Smooth muscle cell (in vitro differentiated cells): ENCODE measurements at regions not wholly inside any gene's neighbourhood (a gene's known extent, or its start where the extent isn't known, plus 50 kb on each side); places are given as distances from the start of the nearest gene placed in this dataset.
"Not testable (repeated sequence)": the region's sequence is repeated elsewhere in the genome, so short reads cannot be mapped to it uniquely, and the experiment has no call there.

Experiments used
- DNase-seq: peaks from one replicate; lab custom pipeline; 2025; ENCODE audit not compliant: unreplicated experiment; lab: John Stamatoyannopoulos, UW
- H2AFZ ChIP-seq: fragments of 200-600 bp; sonication (generic); 2 replicates; pipeline ENCODE4 v1.6.0; 2016; ENCODE audit warnings: antibody characterized with exemption, low read depth, mild to moderate bottlenecking
- H3F3A ChIP-seq: fragments of 200-600 bp; sonication (generic); 2 replicates; pipeline ENCODE4 v1.6.0; 2017; ENCODE audit warnings: antibody characterized with exemption, low read depth
- H3K27ac ChIP-seq: fragments of 200-600 bp; sonication (generic); 2 replicates; pipeline ENCODE4 v1.5.1; 2016; ENCODE audit warnings: low read depth, mild to moderate bottlenecking
- H3K27me3 ChIP-seq: fragments of 200-600 bp; sonication (generic); 2 replicates; pipeline ENCODE4 v1.6.1; 2016; ENCODE audit warnings: low read depth, mild to moderate bottlenecking
- H3K36me3 ChIP-seq: fragments of 200-600 bp; sonication (generic); 2 replicates; pipeline ENCODE4 v1.5.1; 2016; ENCODE audit warnings: low read depth
- H3K4me1 ChIP-seq: fragments of 200-600 bp; sonication (generic); 2 replicates; pipeline ENCODE4 v1.5.1; 2016; ENCODE audit warnings: low read depth
- H3K4me2 ChIP-seq: fragments of 200-600 bp; sonication (generic); 2 replicates; pipeline ENCODE4 v1.6.0; 2016; ENCODE audit warnings: mild to moderate bottlenecking
- H3K4me3 ChIP-seq: fragments of 200-600 bp; sonication (generic); 2 replicates; pipeline ENCODE4 v1.5.1; 2016; ENCODE audit warnings: mild to moderate bottlenecking
- H3K79me2 ChIP-seq: fragments of 200-600 bp; sonication (generic); 2 replicates; pipeline ENCODE4 v1.6.0; 2016; ENCODE audit warnings: low read depth, mild to moderate bottlenecking
- H3K9ac ChIP-seq: fragments of 200-600 bp; sonication (generic); 2 replicates; pipeline ENCODE4 v1.6.0; 2016; ENCODE audit warnings: low read depth
- H3K9me3 ChIP-seq: fragments of 200-600 bp; sonication (generic); replicated peaks from 2 replicates; pipeline ENCODE4 v1.5.1; 2016; ENCODE audit warnings: low read depth
- H4K20me1 ChIP-seq: fragments of 200-600 bp; sonication (generic); 2 replicates; pipeline ENCODE4 v1.6.0; 2016; ENCODE audit warnings: low read depth
- WGBS: methylation state at CpG from one replicate; pipeline ENCODE4 v1.1.7; 2016; ENCODE audit warnings: low lambda C conversion rate; 5-methylcytosine and 5-hydroxymethylcytosine counted together
- TF ChIP-seq, protein P1 (sequence below): fragments of 200-600 bp; sonication (generic); IDR thresholded peaks from 2 replicates; pipeline ENCODE4 v1.5.1; 2017; ENCODE audit warnings: borderline replicate concordance, mild to moderate bottlenecking, antibody characterized with exemption; ENCODE audit not compliant: insufficient read depth, poor library complexity, severe bottlenecking

GRCh38 chr18:38167623-38168022, 602.0 kb upstream of the CELF4 start:
- Histone ChIP-seq H3K9me3 (no peaks in the 10 kb centered on the region), H3K27me3 (no peaks in the 10 kb centered on the region), H4K20me1 (no peaks in the 10 kb centered on the region), H3K4me2 (no peak overlapping the region), H3K79me2 (no peaks in the 10 kb centered on the region), H3K36me3 (no peaks in the 10 kb centered on the region), H3K4me1 (no peaks in the 10 kb centered on the region), H3F3A (no peaks in the 10 kb centered on the region), H3K9ac (no peak overlapping the region), H2AFZ (no peak overlapping the region), H3K4me3 (no peak overlapping the region), H3K27ac (no peak overlapping the region)
- TF ChIP-seq, protein P1, sequence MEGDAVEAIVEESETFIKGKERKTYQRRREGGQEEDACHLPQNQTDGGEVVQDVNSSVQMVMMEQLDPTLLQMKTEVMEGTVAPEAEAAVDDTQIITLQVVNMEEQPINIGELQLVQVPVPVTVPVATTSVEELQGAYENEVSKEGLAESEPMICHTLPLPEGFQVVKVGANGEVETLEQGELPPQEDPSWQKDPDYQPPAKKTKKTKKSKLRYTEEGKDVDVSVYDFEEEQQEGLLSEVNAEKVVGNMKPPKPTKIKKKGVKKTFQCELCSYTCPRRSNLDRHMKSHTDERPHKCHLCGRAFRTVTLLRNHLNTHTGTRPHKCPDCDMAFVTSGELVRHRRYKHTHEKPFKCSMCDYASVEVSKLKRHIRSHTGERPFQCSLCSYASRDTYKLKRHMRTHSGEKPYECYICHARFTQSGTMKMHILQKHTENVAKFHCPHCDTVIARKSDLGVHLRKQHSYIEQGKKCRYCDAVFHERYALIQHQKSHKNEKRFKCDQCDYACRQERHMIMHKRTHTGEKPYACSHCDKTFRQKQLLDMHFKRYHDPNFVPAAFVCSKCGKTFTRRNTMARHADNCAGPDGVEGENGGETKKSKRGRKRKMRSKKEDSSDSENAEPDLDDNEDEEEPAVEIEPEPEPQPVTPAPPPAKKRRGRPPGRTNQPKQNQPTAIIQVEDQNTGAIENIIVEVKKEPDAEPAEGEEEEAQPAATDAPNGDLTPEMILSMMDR, result no peak
- no peak for DNase-seq
- WGBS, result 72% methylated on average over 2 of the region's 2 CpGs

DNA sequence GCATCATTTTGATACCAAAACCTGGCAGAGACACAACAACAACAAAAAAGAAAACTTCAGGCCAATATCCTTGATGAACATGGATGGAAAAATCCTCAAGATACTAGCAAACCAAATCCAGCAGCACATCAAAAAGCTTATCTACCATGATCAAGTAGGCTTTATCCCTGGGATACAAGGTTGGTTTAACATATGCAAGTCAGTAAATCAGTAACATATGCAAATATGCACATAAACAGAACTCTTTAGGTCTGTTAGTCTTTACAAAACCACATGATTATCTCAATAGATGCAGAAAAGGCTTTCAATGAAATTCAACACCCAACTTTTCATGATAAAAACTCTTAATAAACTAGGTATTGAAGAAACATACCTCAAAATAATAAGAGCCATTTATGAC, 587.5 kb upstream of the CELF4 start:
- not testable (repeated sequence) for H3K79me2 ChIP-seq, H3K36me3 ChIP-seq, H3F3A ChIP-seq, H3K27ac ChIP-seq, H2AFZ ChIP-seq, H3K4me3 ChIP-seq, H3K9me3 ChIP-seq, H3K9ac ChIP-seq, H3K4me2 ChIP-seq, H3K4me1 ChIP-seq, DNase-seq, H3K27me3 ChIP-seq, H4K20me1 ChIP-seq

- WGBS, result 62% methylated on average over 3 of the region's 3 CpGs
- no peak overlapping the region for H3K4me2 ChIP-seq
- H3K79me2 ChIP-seq, result no peaks in the 10 kb centered on the region
- H3K4me3 ChIP-seq, result no peak overlapping the region
- no peaks in the 10 kb centered on the region for H4K20me1 ChIP-seq
- H3K27ac ChIP-seq, result no peak overlapping the region
- no peaks in the 10 kb centered on the region for H3K4me1 ChIP-seq
- no peak for DNase-seq
- H3K9me3 ChIP-seq, result no peaks in the 10 kb centered on the region
- TF ChIP-seq, protein P1, result no peak
- no peaks in the 10 kb centered on the region for H3K27me3 ChIP-seq
- H3F3A ChIP-seq, result no peaks in the 10 kb centered on the region
- no peaks in the 10 kb centered on the region for H3K36me3 ChIP-seq
- no peak overlapping the region for H3K9ac ChIP-seq
- H2AFZ ChIP-seq, result no peak overlapping the region
Measured at GRCh38 chr18:38116716-38117115, 551.1 kb upstream of the CELF4 start.

GRCh38 chr18:38115201-38115600, 549.6 kb upstream of the CELF4 start:
- no peak overlapping the region for H3K4me2 ChIP-seq
- H3K27ac ChIP-seq, result no peak overlapping the region
- no peaks in the 10 kb centered on the region for H3K79me2 ChIP-seq
- TF ChIP-seq, protein P1, result no peak
- DNase-seq, result no peak
- no peaks in the 10 kb centered on the region for H3F3A ChIP-seq
- H3K27me3 ChIP-seq, result no peaks in the 10 kb centered on the region
- WGBS, result 18% methylated on average over 1 of the region's 1 CpG
- no peak overlapping the region for H3K4me3 ChIP-seq
- H3K36me3 ChIP-seq, result no peaks in the 10 kb centered on the region
- H3K9me3 ChIP-seq, result no peaks in the 10 kb centered on the region
- H3K9ac ChIP-seq, result no peak overlapping the region
- H2AFZ ChIP-seq, result no peak overlapping the region
- no peaks in the 10 kb centered on the region for H3K4me1 ChIP-seq
- H4K20me1 ChIP-seq, result no peaks in the 10 kb centered on the region
